Pancreas (tissue), 10 donors: ENCODE measurements at regions not wholly inside any gene's neighbourhood (a gene's known extent, or its start where the extent isn't known, plus 50 kb on each side); places are given as distances from the start of the nearest gene placed in this dataset.
"Not testable (repeated sequence)": the region's sequence is repeated elsewhere in the genome, so short reads cannot be mapped to it uniquely, and the experiment has no call there.

Experiments used
- ATAC-seq, 4 donors: fragments of 200-7000 bp; cut with Tn5 transposase; one replicate each; pipeline versions ENCODE4 v1.8.0 to v1.9.1; 2020; ENCODE audit warnings: mild to moderate bottlenecking in 4 of 4, moderate library complexity in 4 of 4
- DNase-seq, 6 donors: peaks; one replicate each; pipeline ENCODE4 v3.0.0-alpha.2; 2020
- FAIRE-seq: peaks from 2 replicates; lab custom pipeline; 2012; peaks lifted over from hg19 to GRCh38; lab: Jason Lieb, UNC
- H3K27ac ChIP-seq, 4 donors: fragments of 200-600 bp; sonication (generic); 1 replicate in 3 of 4; 2 replicates in 1 of 4; pipeline versions ENCODE4 v1.5.0 to v1.8.0; 2020
- H3K27me3 ChIP-seq, 4 donors: fragments of 200-600 bp; one replicate each; pipeline ENCODE4 v1.8.0; 2021
- H3K36me3 ChIP-seq, 3 donors: fragments of 200-600 bp; sonication (generic) in 1 of 3; one replicate each; pipeline versions ENCODE4 v1.5.0 to v1.8.0; 2020 to 2021
- H3K4me1 ChIP-seq, 3 donors: fragments of 200-600 bp; one replicate each; pipeline ENCODE4 v1.8.0; 2021
- H3K4me3 ChIP-seq, 4 donors: fragments of 200-600 bp; sonication (generic) in 2 of 4; one replicate each; pipeline versions ENCODE4 v1.5.0 to v1.8.0; 2020 to 2021
- H3K9me3 ChIP-seq, 4 donors: fragments of 200-600 bp; one replicate each; pipeline ENCODE4 v1.8.0; 2021
- CTCF ChIP-seq, 4 donors: fragments of 200-600 bp; sonication (generic) in 3 of 4; IDR thresholded peaks; one replicate each; pipeline versions ENCODE4 v1.5.0 to v1.8.0; 2021; ENCODE audit warnings: antibody characterized with exemption in 4 of 4
- WGBS, 2 donors: extraction: QIAGEN DNeasy Blood & Tissue Kit; methylation state at CpG; one replicate each; pipeline ENCODE4 v1.1.7; 2013; 5-methylcytosine and 5-hydroxymethylcytosine counted together
- intact Hi-C, 3 donors: fragments of 100-400 bp; cut with DNase I; formaldehyde crosslinking; loops; one replicate each; pipeline versions ENCODE4 v1.11.1 to v1.14.2; 2022
- donor health status: healthy with polysubstance abuse.
- donor health status: DM: no; HTN: no; CAD: no; lungs with moderate emphysema.
- donor health status: DM: no; HTN: no; CAD: no.
- donor health status: control.
- donor health status: control.
- donor health status: Bipolar disorder and iron deficiency.
- donor health status: DM: yes; HTN: yes; CAD: no.
- donor health status: DM: no; HTN: no; CAD: no.
- donor health status: DM: no; HTN: no; CAD: no.
- donor health status: DM: yes; HTN: yes; CAD: no.

- intact Hi-C loops, result no loop called here
- DNase-seq (no peak), FAIRE-seq (no peak), ATAC-seq (no peak)
- H3K9me3 ChIP-seq, result no peaks in the 10 kb centered on the region
- H3K27ac ChIP-seq, result no peak overlapping the region
- 55 to 77% methylated on average over 2 of the region's 2 CpGs for WGBS, 2 donors
- no peak for TF ChIP-seq CTCF (IDR thresholded peaks at IDR 0.05)
- no peaks in the 10 kb centered on the region for H3K36me3 ChIP-seq
- H3K4me3 ChIP-seq, result no peak overlapping the region
- no peaks in the 10 kb centered on the region for H3K27me3 ChIP-seq
- H3K4me1 ChIP-seq, result no peaks in the 10 kb centered on the region
Observed at GRCh38 chr18:39208190-39208589, 1642.6 kb upstream of the CELF4 start.

- H3K27ac ChIP-seq, H3K9me3 ChIP-seq, intact Hi-C loops, FAIRE-seq, H3K4me1 ChIP-seq, DNase-seq, H3K36me3 ChIP-seq, H3K4me3 ChIP-seq, H3K27me3 ChIP-seq, ATAC-seq: not testable (repeated sequence)
- WGBS, 2 donors, result 82 to 92% methylated on average over 4 of the region's 4 CpGs
Observed at GRCh38 chr18:39206398-39207103, 1641.0 kb upstream of the CELF4 start.

GRCh38 chr18:39205565-39206195 lies 1640.1 kb upstream of the CELF4 start:
- intact Hi-C loops, result no loop called here
- no peak for TF ChIP-seq CTCF (IDR thresholded peaks at IDR 0.05)
- Histone ChIP-seq H3K27me3 (no peaks in the 10 kb centered on the region), H3K27ac (no peak overlapping the region), H3K4me1 (no peaks in the 10 kb centered on the region), H3K4me3 (no peak overlapping the region), H3K9me3 (no peaks in the 10 kb centered on the region), H3K36me3 (no peaks in the 10 kb centered on the region)
- FAIRE-seq (no peak), ATAC-seq (no peak), DNase-seq (no peak)
- 68 to 79% methylated on average over 6 of the region's 6 CpGs for WGBS, 2 donors

- H3K4me1 ChIP-seq, result no peaks in the 10 kb centered on the region
- H3K27me3 ChIP-seq, result no peaks in the 10 kb centered on the region
- ATAC-seq, result no peak
- FAIRE-seq, result no peak
- no peak overlapping the region for H3K4me3 ChIP-seq
- H3K27ac ChIP-seq, result no peak overlapping the region
- no peaks in the 10 kb centered on the region for H3K9me3 ChIP-seq
- no peak for TF ChIP-seq CTCF (IDR thresholded peaks at IDR 0.05)
- intact Hi-C loops, result no loop called here
- DNase-seq, result no peak
- no peaks in the 10 kb centered on the region for H3K36me3 ChIP-seq
- 80 to 96% methylated on average over 6 of the region's 6 CpGs for WGBS, 2 donors
Observed at GRCh38 chr18:39200153-39200552, 1634.6 kb upstream of the CELF4 start.

GRCh38 chr18:39199231-39199855 lies 1633.7 kb upstream of the CELF4 start:
- no peak for DNase-seq
- H3K27ac ChIP-seq, result no peak overlapping the region
- H3K27me3 ChIP-seq, result no peaks in the 10 kb centered on the region
- FAIRE-seq, result no peak
- H3K9me3 ChIP-seq, result no peaks in the 10 kb centered on the region
- H3K4me3 ChIP-seq, result no peak overlapping the region
- TF ChIP-seq CTCF (IDR thresholded peaks at IDR 0.05), result no peak
- no peak for ATAC-seq
- intact Hi-C loops, result no loop called here
- no peaks in the 10 kb centered on the region for H3K4me1 ChIP-seq
- WGBS, 2 donors, result 73 to 81% methylated on average over 5 of the region's 5 CpGs
- no peaks in the 10 kb centered on the region for H3K36me3 ChIP-seq
